HUDEP-2 (cell line): ENCODE measurements at regions not wholly inside any gene's neighbourhood (a gene's known extent, or its start where the extent isn't known, plus 50 kb on each side); places are given as distances from the start of the nearest gene placed in this dataset.
A peak's percentile ranks its signal among the peaks of the same experiment; 100 is the strongest.

Source experiments
- DNase-seq, 76 experiments: peaks; one replicate each; lab custom pipeline; 2025; ENCODE audit not compliant: unreplicated experiment in 76 of 76; lab: John Stamatoyannopoulos, UW

GRCh38 chr16:7021653-7022275, 310.9 kb upstream of the RBFOX1 start:
- DNase-seq, result no peak

GRCh38 chr16:7017006-7017662, 315.5 kb upstream of the RBFOX1 start:
- no peak for DNase-seq

- no peak for DNase-seq
Observed at GRCh38 chr16:7014756-7015155, 317.9 kb upstream of the RBFOX1 start.

- peak in 5 of 76 experiments; percentile 0 to 2 (median 0) for DNase-seq
Observed at GRCh38 chr16:7013990-7014389, 318.7 kb upstream of the RBFOX1 start.

- no peak for DNase-seq
Observed at GRCh38 chr16:7004266-7004665, 328.4 kb upstream of the RBFOX1 start.

- DNase-seq, result no peak
Observed at GRCh38 chr16:6993544-6993943, 339.1 kb upstream of the RBFOX1 start.

GRCh38 chr16:6988846-6989245, 343.8 kb upstream of the RBFOX1 start:
- DNase-seq, result no peak

- no peak for DNase-seq
Observed at GRCh38 chr16:6977916-6978315, 354.7 kb upstream of the RBFOX1 start.

GRCh38 chr16:6977291-6977690, 355.4 kb upstream of the RBFOX1 start:
- no peak for DNase-seq

- DNase-seq, result no peak
Observed at GRCh38 chr16:6976716-6977115, 355.9 kb upstream of the RBFOX1 start.

- DNase-seq, result no peak
Observed at GRCh38 chr16:6970171-6970857, 362.3 kb upstream of the RBFOX1 start.

- no peak for DNase-seq
Observed at GRCh38 chr16:6969594-6969993, 363.1 kb upstream of the RBFOX1 start.

- no peak for DNase-seq
Observed at GRCh38 chr16:6967796-6968320, 364.8 kb upstream of the RBFOX1 start.

- no peak for DNase-seq
Observed at GRCh38 chr16:6966925-6967324, 365.7 kb upstream of the RBFOX1 start.

- no peak for DNase-seq
Observed at GRCh38 chr16:6964679-6965078, 368.0 kb upstream of the RBFOX1 start.

- DNase-seq, result no peak
Observed at GRCh38 chr16:6961704-6962103, 370.9 kb upstream of the RBFOX1 start.

GRCh38 chr16:6958184-6958583, 374.5 kb upstream of the RBFOX1 start:
- no peak for DNase-seq

- no peak for DNase-seq
Observed at GRCh38 chr16:6957681-6958080, 375.0 kb upstream of the RBFOX1 start.

- no peak for DNase-seq
Observed at GRCh38 chr16:6956511-6956910, 376.1 kb upstream of the RBFOX1 start.

- DNase-seq, result no peak
Observed at GRCh38 chr16:6955303-6955702, 377.3 kb upstream of the RBFOX1 start.

GRCh38 chr16:6949240-6949639, 383.4 kb upstream of the RBFOX1 start:
- DNase-seq, result no peak

- DNase-seq, result no peak
Observed at GRCh38 chr16:6947291-6947690, 385.4 kb upstream of the RBFOX1 start.
